Natural killer cell (primary cell): ENCODE measurements at regions not wholly inside any gene's neighbourhood (a gene's known extent, or its start where the extent isn't known, plus 50 kb on each side); places are given as distances from the start of the nearest gene placed in this dataset.
"Not testable (repeated sequence)": the region's sequence is repeated elsewhere in the genome, so short reads cannot be mapped to it uniquely, and the experiment has no call there.

ENCODE experiments used
- ATAC-seq, 3 donors: fragments of 150-1000 bp in 2 of 3; fragments of 200-7000 bp in 1 of 3; cut with Tn5 transposase; 1 replicate in 1 of 3; 2 replicates in 2 of 3; pipeline ENCODE4 v1.10.0; 2021; ENCODE audit warnings: mild to moderate bottlenecking in 2 of 3, moderate library complexity in 2 of 3
- DNase-seq, 2 donors: peaks; one replicate each; pipeline versions ENCODE4 v3.0.0 to v3.0.0-alpha.2; 2013 to 2021; ENCODE audit warnings: mixed read lengths in 1 of 2
- H3K27ac ChIP-seq: one replicate; pipeline ENCODE4 v1.5.1; 2013; ENCODE audit warnings: mild to moderate bottlenecking, low read length
- H3K27me3 ChIP-seq: one replicate; pipeline ENCODE4 v1.6.1; 2013; ENCODE audit warnings: low read length; ENCODE audit not compliant: control insufficient read depth, insufficient read depth
- H3K36me3 ChIP-seq: one replicate; pipeline ENCODE4 v1.6.1; 2013; ENCODE audit warnings: low read length; ENCODE audit not compliant: control insufficient read depth, insufficient read depth
- H3K4me1 ChIP-seq: one replicate; pipeline ENCODE4 v1.6.1; 2013; ENCODE audit warnings: low read length; ENCODE audit not compliant: control insufficient read depth, insufficient read depth
- H3K4me3 ChIP-seq: one replicate; pipeline ENCODE4 v1.5.1; 2013; ENCODE audit warnings: low read length
- H3K9me3 ChIP-seq: one replicate; pipeline ENCODE4 v1.6.1; 2013; ENCODE audit warnings: low read length; ENCODE audit not compliant: control insufficient read depth, insufficient read depth
- H3K27ac Mint-ChIP-seq, 2 donors: one replicate each; pipeline ENCODE4 v1.8.0; 2022; ENCODE audit warnings: mild to moderate bottlenecking in 2 of 2, mixed read lengths in 2 of 2, moderate library complexity in 1 of 2
- H3K27me3 Mint-ChIP-seq, 2 donors: one replicate each; pipeline ENCODE4 v1.8.0; 2022; ENCODE audit warnings: low read depth in 2 of 2, mixed read lengths in 2 of 2
- H3K36me3 Mint-ChIP-seq: one replicate; pipeline ENCODE4 v1.8.0; 2022; ENCODE audit warnings: mixed read lengths
- H3K4me1 Mint-ChIP-seq, 2 donors: one replicate each; pipeline ENCODE4 v1.8.0; 2022; ENCODE audit warnings: mixed read lengths in 2 of 2
- H3K4me3 Mint-ChIP-seq: one replicate; pipeline ENCODE4 v1.8.0; 2022; ENCODE audit warnings: mild to moderate bottlenecking, moderate library complexity, mixed read lengths
- H3K9me3 Mint-ChIP-seq, 2 donors: one replicate each; pipeline ENCODE4 v1.8.0; 2022; ENCODE audit warnings: mixed read lengths in 2 of 2
- CTCF ChIP-seq: fragments of 200-600 bp; IDR thresholded peaks from one replicate; pipeline ENCODE4 v1.8.0; 2022; ENCODE audit warnings: antibody characterized with exemption
- WGBS: methylation state at CpG from one replicate; pipeline ENCODE4 v1.1.7; 2013; ENCODE audit warnings: missing lambda C conversion rate; ENCODE audit not compliant: insufficient coverage; 5-methylcytosine and 5-hydroxymethylcytosine counted together
- intact Hi-C: fragments of 100-400 bp; cut with micrococcal nuclease; formaldehyde crosslinking; loops from one replicate; pipeline ENCODE4 v1.14.2; 2022

- Mint-ChIP-seq H3K36me3 (no peaks in the 10 kb centered on the region), H3K27me3 (no peaks in the 10 kb centered on the region), H3K4me1 (no peaks in the 10 kb centered on the region), H3K27ac (no peak overlapping the region), H3K4me3 (no peak overlapping the region), H3K9me3 (no peaks in the 10 kb centered on the region)
- Histone ChIP-seq H3K27me3 (no peaks in the 10 kb centered on the region), H3K9me3 (no peaks in the 10 kb centered on the region), H3K4me3 (no peak overlapping the region), H3K27ac (no peak overlapping the region), H3K36me3 (no peaks in the 10 kb centered on the region), H3K4me1 (no peaks in the 10 kb centered on the region)
- DNase-seq (no peak), ATAC-seq (no peak)
- no peak for TF ChIP-seq CTCF
- whole genome bisulfite sequencing, result no CpG with 5 or more reads among the region's 2 CpGs
- intact Hi-C loops, result no loop called here
Observed at GRCh38 chr4:177532358-177532757, 90.1 kb upstream of the AGA start.

GRCh38 chr4:177534841-177535240, 92.6 kb upstream of the AGA start:
- H3K9me3 Mint-ChIP-seq, ATAC-seq, H3K36me3 Mint-ChIP-seq, H3K4me1 ChIP-seq, H3K4me1 Mint-ChIP-seq, H3K27ac ChIP-seq, H3K27ac Mint-ChIP-seq, H3K9me3 ChIP-seq, H3K36me3 ChIP-seq, H3K4me3 ChIP-seq, DNase-seq, H3K27me3 Mint-ChIP-seq, H3K27me3 ChIP-seq, intact Hi-C loops, H3K4me3 Mint-ChIP-seq: not testable (repeated sequence)
- 75% methylated on average over 3 of the region's 3 CpGs for WGBS

GRCh38 chr4:177546745-177547144, 104.5 kb upstream of the AGA start:
- intact Hi-C loops, result no loop called here

GRCh38 chr4:177547985-177548384, 105.7 kb upstream of the AGA start:
- Histone ChIP-seq H3K9me3 (no peaks in the 10 kb centered on the region), H3K4me3 (no peak overlapping the region), H3K27ac (no peak overlapping the region), H3K4me1 (no peaks in the 10 kb centered on the region), H3K27me3 (no peaks in the 10 kb centered on the region), H3K36me3 (no peaks in the 10 kb centered on the region)
- intact Hi-C loops, result no loop called here
- DNase-seq (no peak), ATAC-seq (no peak)
- TF ChIP-seq CTCF, result no peak
- Mint-ChIP-seq H3K36me3 (no peaks in the 10 kb centered on the region), H3K27me3 (no peaks in the 10 kb centered on the region), H3K4me3 (no peak overlapping the region), H3K27ac (no peak overlapping the region), H3K9me3 (peaks cover 0 to 6% of the 10 kb centered on the region in 2 donors), H3K4me1 (no peaks in the 10 kb centered on the region)
- 83% methylated on average over 1 of the region's 1 CpG for WGBS

More at GRCh38 chr4:177546745-177547144, 104.5 kb upstream of the AGA start:
- Mint-ChIP-seq H3K4me3 (no peak overlapping the region), H3K27me3 (no peaks in the 10 kb centered on the region), H3K27ac (no peak overlapping the region), H3K9me3 (peaks cover 0 to 8% of the 10 kb centered on the region in 2 donors), H3K4me1 (no peaks in the 10 kb centered on the region), H3K36me3 (no peaks in the 10 kb centered on the region)
- no peaks in the 10 kb centered on the region for H3K36me3 ChIP-seq
- H3K4me3 ChIP-seq, result no peak overlapping the region
- no peak for DNase-seq
- ATAC-seq, result no peak
- no peaks in the 10 kb centered on the region for H3K27me3 ChIP-seq
- TF ChIP-seq CTCF, result no peak
- no peaks in the 10 kb centered on the region for H3K9me3 ChIP-seq
- H3K4me1 ChIP-seq, result no peaks in the 10 kb centered on the region
- H3K27ac ChIP-seq, result no peak overlapping the region
